ENCODE measurements at regions not wholly inside any gene's neighbourhood (a gene's known extent, or its start where the extent isn't known, plus 50 kb on each side); places are given as distances from the start of the nearest gene placed in this dataset.
"Not testable (repeated sequence)": the region's sequence is repeated elsewhere in the genome, so short reads cannot be mapped to it uniquely, and the experiment has no call there.

GRCh38 chr15:38117781-38118180 is 134.9 kb upstream of the SPRED1 start:
- no peaks in the 10 kb centered on the region for H3F3A ChIP-seq (ENCODE audit: insufficient read depth)
- H3K9me3 ChIP-seq (ENCODE audit: insufficient read depth, low read length) = no peaks in the 10 kb centered on the region
- no peaks in the 10 kb centered on the region for H3K9me2 ChIP-seq (replicated peaks; ENCODE audit: insufficient read depth, low read length)
- no peaks in the 10 kb centered on the region for H3K27me3 ChIP-seq (ENCODE audit: low read length)
- TF ChIP-seq CTCF (IDR thresholded peaks at IDR 0.05; ENCODE audit: insufficient read depth, low read length, poor library complexity, severe bottlenecking) (no peak), EZH2phosphoT487 (conservative IDR thresholded peaks at IDR 0.05; ENCODE audit: low read length) (no peak)
- H4K20me1 ChIP-seq (ENCODE audit: low read depth, low read length) = no peaks in the 10 kb centered on the region
- no peak overlapping the region for H2AFZ ChIP-seq (ENCODE audit: low read depth, low read length, severe bottlenecking)
- H3K4me3 ChIP-seq (ENCODE audit: insufficient read depth, low read length, poor library complexity, severe bottlenecking) = no peak overlapping the region
- no peaks in the 10 kb centered on the region for H3K36me3 ChIP-seq (ENCODE audit: low read length)
- no peaks in the 10 kb centered on the region for H3K79me2 ChIP-seq (ENCODE audit: insufficient read depth, low read length)
- no peak overlapping the region for H3K27ac ChIP-seq (ENCODE audit: low read depth, low read length)
- no peak overlapping the region for H3K9ac ChIP-seq (ENCODE audit: low read length)
- H3K4me2 ChIP-seq (ENCODE audit: low read depth, low read length, poor library complexity, severe bottlenecking) = no peak overlapping the region

GRCh38 chr15:38119865-38120264 is 132.8 kb upstream of the SPRED1 start:
- not testable (repeated sequence) for H3F3A ChIP-seq (ENCODE audit: insufficient read depth); H3K9ac ChIP-seq (ENCODE audit: low read length); H4K20me1 ChIP-seq (ENCODE audit: low read depth, low read length); H3K4me3 ChIP-seq (ENCODE audit: insufficient read depth, low read length, poor library complexity, severe bottlenecking); H3K27me3 ChIP-seq (ENCODE audit: low read length); H3K9me2 ChIP-seq (replicated peaks; ENCODE audit: insufficient read depth, low read length); H3K36me3 ChIP-seq (ENCODE audit: low read length); H2AFZ ChIP-seq (ENCODE audit: low read depth, low read length, severe bottlenecking); H3K9me3 ChIP-seq (ENCODE audit: insufficient read depth, low read length); H3K4me2 ChIP-seq (ENCODE audit: low read depth, low read length, poor library complexity, severe bottlenecking); H3K79me2 ChIP-seq (ENCODE audit: insufficient read depth, low read length); H3K27ac ChIP-seq (ENCODE audit: low read depth, low read length)

- H3K9ac ChIP-seq (ENCODE audit: low read length) = no peak overlapping the region
- no peaks in the 10 kb centered on the region for H3K9me3 ChIP-seq (ENCODE audit: insufficient read depth, low read length)
- H3K27me3 ChIP-seq (ENCODE audit: low read length) = no peaks in the 10 kb centered on the region
- TF ChIP-seq CTCF (IDR thresholded peaks at IDR 0.05; ENCODE audit: insufficient read depth, low read length, poor library complexity, severe bottlenecking) (no peak), EZH2phosphoT487 (conservative IDR thresholded peaks at IDR 0.05; ENCODE audit: low read length) (no peak)
- H3K9me2 ChIP-seq (replicated peaks; ENCODE audit: insufficient read depth, low read length) = no peaks in the 10 kb centered on the region
- H3K27ac ChIP-seq (ENCODE audit: low read depth, low read length) = no peak overlapping the region
- no peak overlapping the region for H2AFZ ChIP-seq (ENCODE audit: low read depth, low read length, severe bottlenecking)
- no peaks in the 10 kb centered on the region for H3K36me3 ChIP-seq (ENCODE audit: low read length)
- no peaks in the 10 kb centered on the region for H4K20me1 ChIP-seq (ENCODE audit: low read depth, low read length)
- no peak overlapping the region for H3K4me2 ChIP-seq (ENCODE audit: low read depth, low read length, poor library complexity, severe bottlenecking)
- H3K4me3 ChIP-seq (ENCODE audit: insufficient read depth, low read length, poor library complexity, severe bottlenecking) = no peak overlapping the region
- no peaks in the 10 kb centered on the region for H3K79me2 ChIP-seq (ENCODE audit: insufficient read depth, low read length)
- no peaks in the 10 kb centered on the region for H3F3A ChIP-seq (ENCODE audit: insufficient read depth)
Observed at GRCh38 chr15:38127306-38127771, 125.3 kb upstream of the SPRED1 start.

- no peak overlapping the region for H3K4me3 ChIP-seq (ENCODE audit: insufficient read depth, low read length, poor library complexity, severe bottlenecking)
- H2AFZ ChIP-seq (ENCODE audit: low read depth, low read length, severe bottlenecking) = no peak overlapping the region
- H3K9me2 ChIP-seq (replicated peaks; ENCODE audit: insufficient read depth, low read length) = no peaks in the 10 kb centered on the region
- no peaks in the 10 kb centered on the region for H3K79me2 ChIP-seq (ENCODE audit: insufficient read depth, low read length)
- no peak overlapping the region for H3K27ac ChIP-seq (ENCODE audit: low read depth, low read length)
- H3K27me3 ChIP-seq (ENCODE audit: low read length) = no peaks in the 10 kb centered on the region
- no peaks in the 10 kb centered on the region for H3K36me3 ChIP-seq (ENCODE audit: low read length)
- no peak overlapping the region for H3K9ac ChIP-seq (ENCODE audit: low read length)
- no peak overlapping the region for H3K4me2 ChIP-seq (ENCODE audit: low read depth, low read length, poor library complexity, severe bottlenecking)
- H3F3A ChIP-seq (ENCODE audit: insufficient read depth) = no peaks in the 10 kb centered on the region
- TF ChIP-seq CTCF (IDR thresholded peaks at IDR 0.05; ENCODE audit: insufficient read depth, low read length, poor library complexity, severe bottlenecking) = no peak
- no peaks in the 10 kb centered on the region for H3K9me3 ChIP-seq (ENCODE audit: insufficient read depth, low read length)
- H4K20me1 ChIP-seq (ENCODE audit: low read depth, low read length) = no peaks in the 10 kb centered on the region
Observed at GRCh38 chr15:38128341-38128781, 124.3 kb upstream of the SPRED1 start.
